Fibroblast of skin of right quadriceps (primary cell): ENCODE measurements at regions not wholly inside any gene's neighbourhood (a gene's known extent, or its start where the extent isn't known, plus 50 kb on each side); places are given as distances from the start of the nearest gene placed in this dataset.
"Not testable (repeated sequence)": the region's sequence is repeated elsewhere in the genome, so short reads cannot be mapped to it uniquely, and the experiment has no call there.

ENCODE experiments used
- DNase-seq: peaks from one replicate; pipeline ENCODE4 v3.0.0-alpha.2; 2013

- DNase-seq = no peak
These were observed 219.4 kb downstream of the SETD4 start for GRCh38 chr21:35840949-35841348.

- DNase-seq = peak; percentile 81
These were observed 220.0 kb downstream of the SETD4 start for GRCh38 chr21:35840197-35840799.

- DNase-seq = no peak
These were observed 221.2 kb downstream of the SETD4 start for GRCh38 chr21:35838987-35839763.

- no peak for DNase-seq
These were observed 222.0 kb downstream of the SETD4 start for GRCh38 chr21:35838350-35838749.

GRCh38 chr21:35833991-35834390, 226.3 kb downstream of the SETD4 start:
- DNase-seq = no peak

- DNase-seq = no peak
These were observed 226.9 kb downstream of the SETD4 start for GRCh38 chr21:35833388-35833787.

GRCh38 chr21:35831230-35831629, 229.1 kb downstream of the SETD4 start:
- no peak for DNase-seq

GRCh38 chr21:35829067-35829466, 231.3 kb downstream of the SETD4 start:
- no peak for DNase-seq

- DNase-seq = no peak
These were observed 232.2 kb downstream of the SETD4 start for GRCh38 chr21:35828161-35828560.

- no peak for DNase-seq
These were observed 233.3 kb downstream of the SETD4 start for GRCh38 chr21:35827004-35827403.

GRCh38 chr21:35825370-35826353, 234.7 kb downstream of the SETD4 start:
- no peak for DNase-seq

- DNase-seq = peak; percentile 66
These were observed 236.2 kb downstream of the SETD4 start for GRCh38 chr21:35824136-35824535.

GRCh38 chr21:35819134-35819533, 241.2 kb downstream of the SETD4 start:
- no peak for DNase-seq

GRCh38 chr21:35818597-35818996, 241.7 kb downstream of the SETD4 start:
- no peak for DNase-seq

GRCh38 chr21:35814858-35815619, 245.3 kb downstream of the SETD4 start:
- no peak for DNase-seq

GRCh38 chr21:35812679-35813078, 247.6 kb downstream of the SETD4 start:
- DNase-seq = no peak

GRCh38 chr21:35811191-35811806, 249.0 kb downstream of the SETD4 start:
- DNase-seq = no peak

GRCh38 chr21:35810431-35810970, 249.8 kb downstream of the SETD4 start:
- DNase-seq = no peak

GRCh38 chr21:35801391-35801790, 258.9 kb downstream of the SETD4 start:
- DNase-seq = no peak

- DNase-seq = not testable (repeated sequence)
These were observed 259.4 kb downstream of the SETD4 start for GRCh38 chr21:35800796-35801385.

- DNase-seq = no peak
These were observed 263.5 kb downstream of the SETD4 start for GRCh38 chr21:35796844-35797243.
